Neural cell (in vitro differentiated cells): ENCODE measurements at regions not wholly inside any gene's neighbourhood (a gene's known extent, or its start where the extent isn't known, plus 50 kb on each side); places are given as distances from the start of the nearest gene placed in this dataset.

Experiments
- CTCF ChIP-seq: fragments of 450-650 bp; IDR thresholded peaks from 2 replicates; pipeline ENCODE4 v1.5.1; 2014; ENCODE audit warnings: antibody characterized with exemption, mild to moderate bottlenecking, moderate library complexity; ENCODE audit not compliant: poor library complexity, severe bottlenecking
- EP300 ChIP-seq: fragments of 450-650 bp; conservative IDR thresholded peaks from 2 replicates; pipeline ENCODE4 v1.6.1; 2014; ENCODE audit warnings: antibody characterized with exemption, mild to moderate bottlenecking, moderate library complexity; ENCODE audit not compliant: poor library complexity, severe bottlenecking
- EZH2 ChIP-seq: fragments of 200-600, 300-800 bp; shearing (Covaris generic), sonication (generic); IDR thresholded peaks from 2 replicates; pipeline ENCODE4 v1.6.1; 2014; ENCODE audit warnings: antibody characterized with exemption, low read length, borderline replicate concordance, mild to moderate bottlenecking; ENCODE audit not compliant: insufficient read depth, poor library complexity, severe bottlenecking
- POLR2AphosphoS5 ChIP-seq: IDR thresholded peaks from 2 replicates; pipeline ENCODE4 v1.6.1; 2012
- SMC3 ChIP-seq: fragments of 450-650 bp; conservative IDR thresholded peaks from 2 replicates; pipeline ENCODE4 v1.6.1; 2014; ENCODE audit warnings: antibody characterized with exemption, mild to moderate bottlenecking, moderate library complexity; ENCODE audit not compliant: poor library complexity
- TAF1 ChIP-seq: IDR thresholded peaks from 2 replicates; pipeline ENCODE4 v1.6.1; 2012; ENCODE audit warnings: low read depth

GRCh38 chr14:76962303-76962660 lies 66.2 kb downstream of the IRF2BPL start:
- no peak for TF ChIP-seq CTCF
- no peak for TF ChIP-seq TAF1
- no peak for TF ChIP-seq POLR2AphosphoS5
- TF ChIP-seq SMC3 = no peak
- no peak for TF ChIP-seq EP300
- no peak for TF ChIP-seq EZH2
